Esophagus muscularis mucosa (tissue), 4 donors: ENCODE measurements at regions not wholly inside any gene's neighbourhood (a gene's known extent, or its start where the extent isn't known, plus 50 kb on each side); places are given as distances from the start of the nearest gene placed in this dataset.

Experiments
- DNase-seq: peaks from one replicate; pipeline ENCODE4 v3.0.0-alpha.2; 2017; ENCODE audit errors: extremely low spot score
- H3K27ac ChIP-seq, 4 donors: fragments of 200-600 bp; sonication (generic); replicated peaks in 1 of 4; 1 replicate in 3 of 4; 2 replicates in 1 of 4; pipeline ENCODE4 v1.5.1; 2016 to 2019; ENCODE audit warnings: mild to moderate bottlenecking in 1 of 4
- H3K27me3 ChIP-seq, 4 donors: fragments of 200-600 bp; sonication (generic); one replicate each; pipeline versions ENCODE4 v1.5.1 to v1.6.0; 2016 to 2019
- H3K36me3 ChIP-seq, 4 donors: fragments of 200-600 bp; sonication (generic); one replicate each; pipeline ENCODE4 v1.5.1; 2016 to 2019
- H3K4me1 ChIP-seq, 4 donors: fragments of 200-600 bp; sonication (generic); one replicate each; pipeline ENCODE4 v1.5.1; 2016 to 2019
- H3K4me3 ChIP-seq, 4 donors: fragments of 200-600 bp; sonication (generic); 1 replicate in 2 of 4; 2 replicates in 2 of 4; pipeline ENCODE4 v1.5.1; 2016 to 2019; ENCODE audit warnings: mild to moderate bottlenecking in 4 of 4, moderate library complexity in 1 of 4
- H3K9me3 ChIP-seq, 4 donors: fragments of 200-600 bp; sonication (generic); 1 replicate in 3 of 4; 2 replicates in 1 of 4; pipeline ENCODE4 v1.5.1; 2016 to 2019
- EP300 ChIP-seq: sonication (generic); formaldehyde crosslinking; IDR thresholded peaks from one replicate; pipeline ENCODE4 v1.6.1; 2017; ENCODE audit warnings: antibody characterized with exemption
- POLR2A ChIP-seq: fragments of 450-650 bp; IDR thresholded peaks from one replicate; pipeline ENCODE4 v1.6.1; 2017; ENCODE audit warnings: antibody characterized with exemption, moderate library complexity, mild to moderate bottlenecking, low read depth
- POLR2AphosphoS5 ChIP-seq, 2 donors: sonication (generic); formaldehyde crosslinking; IDR thresholded peaks; one replicate each; pipeline ENCODE4 v1.6.1; 2017; ENCODE audit warnings: antibody characterized with exemption in 2 of 2
- WGBS: methylation state at CpG from one replicate; pipeline ENCODE4 v1.1.5; 2018; 5-methylcytosine and 5-hydroxymethylcytosine counted together
- intact Hi-C: fragments of 100-400 bp; cut with DNase I; formaldehyde crosslinking; loops from one replicate; pipeline ENCODE4 v1.15.1; 2023
- TF ChIP-seq, protein P1 (sequence below), 3 experiments: fragments of 200-600 bp in 2 of 3; fragments of 450-650 bp in 1 of 3; sonication (generic) in 2 of 3; IDR thresholded peaks; one replicate each; pipeline ENCODE4 v1.5.1; 2017 to 2019; ENCODE audit warnings: antibody characterized with exemption in 3 of 3, mild to moderate bottlenecking in 2 of 3, moderate library complexity in 1 of 3

DNA sequence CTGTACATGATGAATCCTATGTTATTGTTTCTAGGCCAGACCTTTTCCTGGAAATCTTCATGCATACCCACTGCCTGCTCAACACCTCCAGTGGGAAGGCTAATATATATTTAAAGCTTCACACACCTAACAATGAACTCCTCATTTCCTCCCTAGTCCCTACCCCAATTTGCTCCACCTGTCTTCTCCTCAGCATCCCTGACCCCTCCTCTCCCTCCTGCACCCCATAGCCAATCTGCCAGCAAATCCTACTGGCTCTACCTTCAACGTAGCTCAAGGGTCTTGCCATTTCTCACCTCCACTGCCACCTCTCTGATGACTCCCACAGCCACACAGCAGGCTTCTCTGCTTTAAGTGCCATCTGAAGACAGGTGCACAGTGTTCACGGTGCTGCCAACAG lies 215.6 kb upstream of the WSB1 start:
- Histone ChIP-seq H3K4me3 (no peak overlapping the region), H3K36me3 (no peaks in the 10 kb centered on the region), H3K27me3 (peaks cover 0 to 14% (median 0%) of the 10 kb centered on the region in 4 donors), H3K27ac (no peak overlapping the region), H3K9me3 (no peaks in the 10 kb centered on the region), H3K4me1 (no peaks in the 10 kb centered on the region)
- intact Hi-C loops, result loop anchor here (10.0 kb wide), 1 partner anchor 53 kb away; no protein-coding TSS in a partner anchor
- no peak for DNase-seq
- WGBS, result 43% methylated on average over 2 of the region's 2 CpGs
- TF ChIP-seq POLR2A (no peak), POLR2AphosphoS5 (IDR thresholded peaks at IDR 0.05) (no peak), EP300 (no peak)
- TF ChIP-seq, protein P1, sequence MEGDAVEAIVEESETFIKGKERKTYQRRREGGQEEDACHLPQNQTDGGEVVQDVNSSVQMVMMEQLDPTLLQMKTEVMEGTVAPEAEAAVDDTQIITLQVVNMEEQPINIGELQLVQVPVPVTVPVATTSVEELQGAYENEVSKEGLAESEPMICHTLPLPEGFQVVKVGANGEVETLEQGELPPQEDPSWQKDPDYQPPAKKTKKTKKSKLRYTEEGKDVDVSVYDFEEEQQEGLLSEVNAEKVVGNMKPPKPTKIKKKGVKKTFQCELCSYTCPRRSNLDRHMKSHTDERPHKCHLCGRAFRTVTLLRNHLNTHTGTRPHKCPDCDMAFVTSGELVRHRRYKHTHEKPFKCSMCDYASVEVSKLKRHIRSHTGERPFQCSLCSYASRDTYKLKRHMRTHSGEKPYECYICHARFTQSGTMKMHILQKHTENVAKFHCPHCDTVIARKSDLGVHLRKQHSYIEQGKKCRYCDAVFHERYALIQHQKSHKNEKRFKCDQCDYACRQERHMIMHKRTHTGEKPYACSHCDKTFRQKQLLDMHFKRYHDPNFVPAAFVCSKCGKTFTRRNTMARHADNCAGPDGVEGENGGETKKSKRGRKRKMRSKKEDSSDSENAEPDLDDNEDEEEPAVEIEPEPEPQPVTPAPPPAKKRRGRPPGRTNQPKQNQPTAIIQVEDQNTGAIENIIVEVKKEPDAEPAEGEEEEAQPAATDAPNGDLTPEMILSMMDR (IDR thresholded peaks at IDR 0.05), result no peak

DNA sequence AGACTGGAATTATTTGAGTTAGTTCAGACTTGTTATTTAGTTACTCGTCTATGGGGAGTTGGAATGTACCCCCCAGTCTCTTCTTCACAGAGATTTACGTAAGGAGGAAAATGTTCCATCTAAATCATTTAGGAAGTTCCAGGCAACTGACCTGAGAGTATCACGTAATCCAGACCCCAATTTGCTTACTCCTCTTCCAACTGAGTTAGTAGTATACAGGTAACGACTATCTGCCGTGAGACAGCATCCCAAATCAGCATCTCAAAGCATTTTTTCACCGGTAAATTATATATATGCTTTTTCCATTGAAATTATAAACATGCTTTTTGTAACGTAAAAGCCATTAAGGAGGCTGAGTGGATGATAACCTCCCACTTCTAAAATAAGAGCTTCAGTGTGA lies 214.3 kb upstream of the WSB1 start:
- peaks cover 0 to 16% (median 0%) of the 10 kb centered on the region in 4 donors for H3K27me3 ChIP-seq
- 55% methylated on average over 7 of the region's 7 CpGs for WGBS
- no peaks in the 10 kb centered on the region for H3K36me3 ChIP-seq
- no peaks in the 10 kb centered on the region for H3K9me3 ChIP-seq
- intact Hi-C loops, result loop anchor here (10.0 kb wide), 1 partner anchor 55 kb away; no protein-coding TSS in a partner anchor
- H3K27ac ChIP-seq, result no peak overlapping the region
- TF ChIP-seq POLR2AphosphoS5 (IDR thresholded peaks at IDR 0.05), result no peak
- H3K4me1 ChIP-seq, result no peaks in the 10 kb centered on the region
- no peak for DNase-seq
- H3K4me3 ChIP-seq, result no peak overlapping the region

DNA sequence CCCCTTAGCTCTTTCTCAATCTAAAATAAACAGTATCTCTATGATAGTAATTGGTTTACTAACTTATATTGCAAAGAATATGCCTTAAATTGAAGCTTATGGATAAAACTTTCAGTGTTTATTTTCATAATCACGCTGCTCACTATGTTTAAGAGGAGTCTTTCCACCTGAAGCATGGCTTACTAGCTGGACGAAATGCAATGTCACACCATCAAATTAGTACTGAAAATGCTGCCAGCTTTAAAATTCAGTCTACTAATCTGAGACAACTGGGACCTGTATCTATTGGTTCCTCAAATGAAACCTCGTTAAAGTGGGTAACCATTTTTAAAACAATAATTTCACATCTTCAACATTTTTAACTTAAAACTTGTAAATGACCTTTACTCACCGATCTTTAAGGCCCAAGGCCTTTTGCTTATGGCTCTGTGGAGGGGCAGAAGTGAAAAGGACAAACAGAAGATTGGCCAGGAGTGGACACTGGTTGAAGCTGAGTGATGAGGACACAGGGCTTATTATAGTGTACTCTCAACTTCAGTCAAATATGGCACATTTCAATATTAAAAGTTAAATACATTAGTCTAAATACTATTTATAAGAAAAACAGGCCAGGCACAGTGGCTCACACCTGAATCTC lies 212.8 kb upstream of the WSB1 start:
- TF ChIP-seq POLR2AphosphoS5 (IDR thresholded peaks at IDR 0.05) (no peak), EP300 (no peak), POLR2A (no peak)
- Histone ChIP-seq H3K9me3 (no peaks in the 10 kb centered on the region), H3K4me1 (no peaks in the 10 kb centered on the region), H3K4me3 (no peak overlapping the region), H3K27ac (no peak overlapping the region), H3K36me3 (no peaks in the 10 kb centered on the region), H3K27me3 (peaks cover 0 to 10% (median 0%) of the 10 kb centered on the region in 4 donors)
- no peak for DNase-seq
- intact Hi-C loops, result no loop called here
- WGBS, result 69% methylated on average over 4 of the region's 4 CpGs

DNA sequence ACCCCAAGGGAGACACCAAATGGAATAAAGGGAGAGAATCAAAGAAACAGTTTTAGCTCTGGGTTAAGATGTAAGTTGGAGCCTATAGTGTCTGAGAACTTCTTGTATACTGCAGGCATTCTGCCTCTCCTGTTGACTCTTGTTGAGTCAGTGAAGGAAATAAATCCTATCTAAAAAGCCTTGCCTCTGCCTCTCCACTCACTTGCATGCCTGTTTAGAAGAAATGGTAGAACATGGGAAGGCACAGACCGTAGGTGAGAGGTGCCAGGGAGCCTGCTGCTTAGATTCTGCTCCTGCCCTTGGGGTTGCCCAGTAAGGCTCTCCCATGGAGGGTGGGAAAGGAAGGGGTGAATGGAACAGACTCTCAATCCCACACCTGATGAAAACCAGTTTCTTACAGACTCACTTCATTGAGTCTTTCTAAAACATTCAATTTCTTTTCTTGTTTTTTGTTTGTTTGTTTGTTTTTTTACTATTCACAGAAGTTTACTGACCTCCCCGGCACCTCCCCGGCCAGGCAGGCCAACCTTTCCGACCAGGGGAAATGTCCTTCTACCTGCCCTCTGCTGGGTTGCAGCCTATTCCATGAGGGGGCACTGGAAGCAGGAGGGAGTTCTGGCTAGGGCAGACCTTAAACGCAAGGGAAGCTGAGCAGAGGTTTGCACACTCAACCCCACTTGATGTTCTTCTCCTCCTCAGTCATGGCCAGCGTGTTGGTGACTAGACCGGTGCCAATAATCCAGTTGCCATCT lies 211.7 kb upstream of the WSB1 start:
- Histone ChIP-seq H3K27ac (no peak overlapping the region), H3K4me3 (no peak overlapping the region), H3K4me1 (no peaks in the 10 kb centered on the region), H3K27me3 (peaks cover 0 to 10% (median 0%) of the 10 kb centered on the region in 4 donors), H3K9me3 (no peaks in the 10 kb centered on the region), H3K36me3 (no peaks in the 10 kb centered on the region)
- intact Hi-C loops, result no loop called here
- no peak for DNase-seq
- 82% methylated on average over 7 of the region's 7 CpGs for WGBS
- TF ChIP-seq EP300 (no peak), POLR2A (no peak), POLR2AphosphoS5 (IDR thresholded peaks at IDR 0.05) (no peak)
- TF ChIP-seq, protein P1 (IDR thresholded peaks at IDR 0.05), result no peak

DNA sequence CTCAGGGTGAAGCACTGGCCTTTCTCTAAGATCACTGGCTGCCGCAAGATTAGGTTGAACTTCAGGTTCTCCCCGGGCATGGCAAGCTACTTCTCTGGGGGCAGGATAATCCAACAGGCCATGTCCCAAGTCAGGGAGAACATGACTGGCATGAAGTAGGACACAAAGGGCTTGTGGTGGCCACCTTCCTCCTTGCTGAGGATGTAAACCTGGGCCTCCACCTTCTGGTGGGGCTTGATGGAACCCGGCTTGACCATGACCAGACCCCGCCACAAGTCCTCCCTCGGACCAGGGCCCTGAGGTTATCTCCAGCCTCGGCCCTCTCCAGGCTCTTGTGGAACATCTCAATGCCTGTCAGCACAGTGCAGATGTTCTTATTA lies 211.1 kb upstream of the WSB1 start:
- H3K9me3 ChIP-seq, result no peaks in the 10 kb centered on the region
- 100% methylated on average over 2 of the region's 6 CpGs for WGBS
- TF ChIP-seq, protein P1 (IDR thresholded peaks at IDR 0.05), result no peak
- TF ChIP-seq POLR2AphosphoS5 (IDR thresholded peaks at IDR 0.05) (no peak), POLR2A (no peak), EP300 (no peak)
- intact Hi-C loops, result no loop called here
- DNase-seq, result no peak
- no peak overlapping the region for H3K4me3 ChIP-seq
- no peak overlapping the region for H3K27ac ChIP-seq
- H3K36me3 ChIP-seq, result no peaks in the 10 kb centered on the region
- H3K4me1 ChIP-seq, result no peaks in the 10 kb centered on the region
- H3K27me3 ChIP-seq, result peaks cover 0 to 10% (median 0%) of the 10 kb centered on the region in 4 donors
